ENCODE measurements at regions not wholly inside any gene's neighbourhood (a gene's known extent, or its start where the extent isn't known, plus 50 kb on each side); places are given as distances from the start of the nearest gene placed in this dataset.

DNA sequence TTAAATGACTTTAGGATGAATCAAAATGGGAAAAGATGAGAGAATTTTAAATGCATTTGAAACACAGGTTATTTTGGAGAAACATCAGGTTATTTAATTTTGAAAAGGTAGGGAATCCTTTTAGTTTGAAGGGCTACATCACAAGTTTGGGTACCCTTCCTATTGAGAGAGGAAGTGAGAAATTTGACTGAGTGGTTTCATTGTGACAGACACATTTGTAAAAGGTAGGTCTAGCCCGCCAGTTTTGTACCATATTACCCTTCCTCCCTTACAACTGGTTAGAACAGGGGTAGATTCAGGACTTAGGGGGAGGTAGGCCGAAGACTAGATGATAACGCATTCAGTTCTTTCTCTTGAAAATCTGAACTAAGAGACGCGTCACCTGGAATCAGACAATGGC, 464.2 kb downstream of the EBF1 start (continued):
- TF ChIP-seq, protein P1, sequence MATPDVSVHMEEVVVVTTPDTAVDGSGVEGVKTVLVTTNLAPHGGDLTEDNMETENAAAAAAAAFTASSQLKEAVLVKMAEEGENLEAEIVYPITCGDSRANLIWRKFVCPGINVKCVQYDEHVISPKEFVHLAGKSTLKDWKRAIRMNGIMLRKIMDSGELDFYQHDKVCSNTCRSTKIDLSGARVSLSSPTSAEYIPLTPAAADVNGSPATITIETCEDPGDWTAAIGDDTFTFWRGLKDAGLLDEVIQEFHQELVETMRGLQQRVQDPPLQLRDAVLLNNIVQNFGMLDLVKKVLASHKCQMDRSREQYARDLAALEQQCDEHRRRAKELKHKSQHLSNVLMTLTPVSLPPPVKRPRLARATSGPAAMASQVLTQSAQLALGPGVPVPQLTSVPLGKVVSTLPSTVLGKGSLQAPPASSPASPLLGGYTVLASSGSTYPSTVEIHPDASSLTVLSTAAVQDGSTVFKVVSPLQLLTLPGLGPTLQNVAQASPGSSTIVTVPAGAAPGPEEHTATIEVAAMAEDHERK (CRISPR knock-in tag; IDR thresholded peaks at IDR 0.05; ENCODE audit: low read depth): no peak

DNA sequence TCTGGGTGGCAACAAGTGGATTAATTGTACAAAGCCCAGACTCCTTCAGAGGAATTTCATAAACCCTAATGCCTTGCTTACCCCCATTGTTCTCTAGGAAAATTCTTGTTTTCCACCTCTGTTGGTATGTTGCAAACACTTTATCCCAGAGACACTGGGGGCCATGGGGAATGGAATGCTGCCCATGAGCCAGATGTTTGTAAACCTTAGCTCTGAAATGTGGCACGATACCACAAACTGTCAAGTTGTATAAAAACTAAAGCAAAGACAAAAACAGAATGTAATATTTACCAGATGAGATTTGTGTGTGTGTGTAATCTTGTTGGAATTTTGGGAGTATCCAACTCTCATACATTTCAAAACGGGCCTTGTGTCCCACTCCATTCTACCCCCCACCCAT, 465.0 kb downstream of the EBF1 start:
- no peak for FAIRE-seq
- ChIA-PET CTCF (ENCODE audit: low intra/inter-chr PET ratio, low total read pairs) (no interaction called here), POLR2A (no interaction called here)
- no peaks in the 10 kb centered on the region; the same call in 1 of the 2 replicates for H3K9me3 ChIP-seq (ENCODE audit: low read length)
- no peak overlapping the region for H3K9ac ChIP-seq (ENCODE audit: insufficient read depth, low read depth, low read length)
- no peaks in the 10 kb centered on the region for H3K79me2 ChIP-seq (ENCODE audit: insufficient read depth, low read length)
- 0% methylated on average over 2 of the region's 2 CpGs for WGBS (ENCODE audit: low lambda C conversion rate)
- H4K20me1 ChIP-seq (ENCODE audit: insufficient read depth, low read length): no peaks in the 10 kb centered on the region
- no peak for ATAC-seq
- no peaks in the 10 kb centered on the region for H3K4me1 ChIP-seq (ENCODE audit: insufficient read depth, low read length)
- no peak overlapping the region for H3K27ac ChIP-seq (ENCODE audit: extremely low read length, insufficient read depth, low read length)
- TF ChIP-seq ZNF792 (CRISPR knock-in tag; IDR thresholded peaks at IDR 0.05): no peak
- DNase-seq (ENCODE audit: low spot score): no peak
- in situ Hi-C loops (cut with HindIII; ENCODE audit: extremely low pct_ligation_motif_present, low pct_unique_long_range_greater_than_20kb): no loop called here
- H3K27me3 ChIP-seq (ENCODE audit: control insufficient read depth in 1 of 2, insufficient read depth in 2 of 2, low read length in 2 of 2): no peaks in the 10 kb centered on the region
- intact Hi-C loops (cut with micrococcal nuclease; ENCODE audit: unreplicated experiment): loop anchor here (5.0 kb wide), 1 partner anchor 457 kb away; no protein-coding TSS in a partner anchor
- no peaks in the 10 kb centered on the region for H3K36me3 ChIP-seq (replicated peaks in 1 of 2; ENCODE audit: control insufficient read depth in 1 of 2, insufficient read depth in 2 of 2, low read length in 2 of 2)
- H3K4me3 ChIP-seq (replicated peaks in 1 of 3; ENCODE audit: insufficient read depth in 1 of 3, low read depth in 2 of 3, low read length in 3 of 3): no peak overlapping the region
- no peak overlapping the region for H3K4me2 ChIP-seq (ENCODE audit: low read depth, low read length)
- no TSS peak for BruUV-seq (replicated peaks)
- H2AFZ ChIP-seq (ENCODE audit: low read length): no peak overlapping the region

DNA sequence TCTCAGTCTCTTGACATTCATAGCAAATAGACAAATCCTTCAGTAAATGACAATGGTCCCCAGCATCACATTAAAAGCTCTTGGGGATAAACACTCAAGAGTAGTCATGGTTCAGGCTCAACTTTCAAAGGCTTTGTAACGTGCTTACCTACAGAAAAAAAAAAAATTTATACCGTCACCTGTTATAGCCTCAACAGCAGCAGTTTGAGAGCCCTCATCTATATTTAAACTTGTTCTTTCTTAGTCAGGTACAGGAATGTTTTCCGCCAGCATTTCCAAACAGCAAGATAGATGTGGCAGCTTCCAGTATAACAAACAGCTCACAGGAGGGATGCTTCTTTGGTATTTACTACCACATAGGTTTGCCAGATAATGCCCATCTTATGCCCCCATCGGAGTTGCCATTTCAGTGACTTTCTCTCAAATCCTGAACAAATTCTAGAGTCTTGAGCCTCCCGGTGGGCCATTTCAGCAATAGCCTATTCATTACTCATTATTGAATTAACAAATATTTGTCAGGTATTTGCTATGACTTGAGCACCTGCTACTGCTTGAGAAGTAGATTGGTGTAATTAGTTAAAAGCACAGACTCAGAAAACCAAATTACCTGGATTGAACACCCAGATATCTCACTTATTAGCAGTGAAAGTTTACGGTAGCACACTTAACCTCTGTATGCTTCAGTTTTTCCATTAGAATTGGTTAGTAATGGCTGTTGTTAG, 470.0 kb downstream of the EBF1 start:
- H3K9ac ChIP-seq (ENCODE audit: insufficient read depth, low read depth, low read length): no peak overlapping the region
- H3K4me2 ChIP-seq (ENCODE audit: low read depth, low read length): no peak overlapping the region
- in situ Hi-C loops (cut with HindIII; ENCODE audit: extremely low pct_ligation_motif_present, low pct_unique_long_range_greater_than_20kb): no loop called here
- DNase-seq (ENCODE audit: low spot score) (no peak), ATAC-seq (no peak), FAIRE-seq (no peak)
- H3K4me1 ChIP-seq (ENCODE audit: insufficient read depth, low read length): no peaks in the 10 kb centered on the region
- H3K27me3 ChIP-seq (ENCODE audit: control insufficient read depth in 1 of 2, insufficient read depth in 2 of 2, low read length in 2 of 2): no peaks in the 10 kb centered on the region
- H3K9me3 ChIP-seq (ENCODE audit: low read length): peaks cover 2% of the 10 kb centered on the region; the same call in 1 of the 2 replicates
- WGBS (ENCODE audit: low lambda C conversion rate): 47% methylated on average over 6 of the region's 6 CpGs
- H3K27ac ChIP-seq (ENCODE audit: extremely low read length, insufficient read depth, low read length): no peak overlapping the region
- H4K20me1 ChIP-seq (ENCODE audit: insufficient read depth, low read length): no peaks in the 10 kb centered on the region
- H3K4me3 ChIP-seq (replicated peaks in 1 of 3; ENCODE audit: insufficient read depth in 1 of 3, low read depth in 2 of 3, low read length in 3 of 3): no peak overlapping the region
- H2AFZ ChIP-seq (ENCODE audit: low read length): no peak overlapping the region
- H3K36me3 ChIP-seq (replicated peaks in 1 of 2; ENCODE audit: control insufficient read depth in 1 of 2, insufficient read depth in 2 of 2, low read length in 2 of 2): no peaks in the 10 kb centered on the region
- intact Hi-C loops (cut with micrococcal nuclease; ENCODE audit: unreplicated experiment): loop anchor here (5.0 kb wide), 1 partner anchor 452 kb away; no protein-coding TSS in a partner anchor
- no TSS peak for BruUV-seq (replicated peaks)
- no peaks in the 10 kb centered on the region for H3K79me2 ChIP-seq (ENCODE audit: insufficient read depth, low read length)
- CTCF ChIA-PET (ENCODE audit: low intra/inter-chr PET ratio, low total read pairs): no interaction called here
- POLR2A ChIA-PET: no interaction called here
- TF ChIP-seq GATA4 (IDR thresholded peaks at IDR 0.05; ENCODE audit: borderline replicate concordance, low read depth) (no peak), NR1H2 (CRISPR knock-in tag; IDR thresholded peaks at IDR 0.05; ENCODE audit: borderline replicate concordance, low read depth) (no peak), ZBTB1 (CRISPR knock-in tag; IDR thresholded peaks at IDR 0.05; ENCODE audit: borderline replicate concordance) (no peak), ZNF547 (CRISPR knock-in tag; IDR thresholded peaks at IDR 0.05) (no peak)
- TF ChIP-seq, protein P2, sequence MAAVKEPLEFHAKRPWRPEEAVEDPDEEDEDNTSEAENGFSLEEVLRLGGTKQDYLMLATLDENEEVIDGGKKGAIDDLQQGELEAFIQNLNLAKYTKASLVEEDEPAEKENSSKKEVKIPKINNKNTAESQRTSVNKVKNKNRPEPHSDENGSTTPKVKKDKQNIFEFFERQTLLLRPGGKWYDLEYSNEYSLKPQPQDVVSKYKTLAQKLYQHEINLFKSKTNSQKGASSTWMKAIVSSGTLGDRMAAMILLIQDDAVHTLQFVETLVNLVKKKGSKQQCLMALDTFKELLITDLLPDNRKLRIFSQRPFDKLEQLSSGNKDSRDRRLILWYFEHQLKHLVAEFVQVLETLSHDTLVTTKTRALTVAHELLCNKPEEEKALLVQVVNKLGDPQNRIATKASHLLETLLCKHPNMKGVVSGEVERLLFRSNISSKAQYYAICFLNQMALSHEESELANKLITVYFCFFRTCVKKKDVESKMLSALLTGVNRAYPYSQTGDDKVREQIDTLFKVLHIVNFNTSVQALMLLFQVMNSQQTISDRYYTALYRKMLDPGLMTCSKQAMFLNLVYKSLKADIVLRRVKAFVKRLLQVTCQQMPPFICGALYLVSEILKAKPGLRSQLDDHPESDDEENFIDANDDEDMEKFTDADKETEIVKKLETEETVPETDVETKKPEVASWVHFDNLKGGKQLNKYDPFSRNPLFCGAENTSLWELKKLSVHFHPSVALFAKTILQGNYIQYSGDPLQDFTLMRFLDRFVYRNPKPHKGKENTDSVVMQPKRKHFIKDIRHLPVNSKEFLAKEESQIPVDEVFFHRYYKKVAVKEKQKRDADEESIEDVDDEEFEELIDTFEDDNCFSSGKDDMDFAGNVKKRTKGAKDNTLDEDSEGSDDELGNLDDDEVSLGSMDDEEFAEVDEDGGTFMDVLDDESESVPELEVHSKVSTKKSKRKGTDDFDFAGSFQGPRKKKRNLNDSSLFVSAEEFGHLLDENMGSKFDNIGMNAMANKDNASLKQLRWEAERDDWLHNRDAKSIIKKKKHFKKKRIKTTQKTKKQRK (IDR thresholded peaks at IDR 0.05; ENCODE audit: low read length): no peak
- TF ChIP-seq, protein P3, sequence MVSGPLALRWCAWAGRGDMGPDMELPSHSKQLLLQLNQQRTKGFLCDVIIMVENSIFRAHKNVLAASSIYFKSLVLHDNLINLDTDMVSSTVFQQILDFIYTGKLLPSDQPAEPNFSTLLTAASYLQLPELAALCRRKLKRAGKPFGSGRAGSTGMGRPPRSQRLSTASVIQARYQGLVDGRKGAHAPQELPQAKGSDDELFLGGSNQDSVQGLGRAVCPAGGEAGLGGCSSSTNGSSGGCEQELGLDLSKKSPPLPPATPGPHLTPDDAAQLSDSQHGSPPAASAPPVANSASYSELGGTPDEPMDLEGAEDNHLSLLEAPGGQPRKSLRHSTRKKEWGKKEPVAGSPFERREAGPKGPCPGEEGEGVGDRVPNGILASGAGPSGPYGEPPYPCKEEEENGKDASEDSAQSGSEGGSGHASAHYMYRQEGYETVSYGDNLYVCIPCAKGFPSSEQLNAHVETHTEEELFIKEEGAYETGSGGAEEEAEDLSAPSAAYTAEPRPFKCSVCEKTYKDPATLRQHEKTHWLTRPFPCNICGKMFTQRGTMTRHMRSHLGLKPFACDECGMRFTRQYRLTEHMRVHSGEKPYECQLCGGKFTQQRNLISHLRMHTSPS (CRISPR knock-in tag; IDR thresholded peaks at IDR 0.05; ENCODE audit: low read depth): no peak
